Lower lobe of right lung (tissue), 2 donors: ENCODE measurements at regions not wholly inside any gene's neighbourhood (a gene's known extent, or its start where the extent isn't known, plus 50 kb on each side); places are given as distances from the start of the nearest gene placed in this dataset.

Experiments
- ATAC-seq, 2 donors: fragments of 200-7000 bp; cut with Tn5 transposase; one replicate each; pipeline ENCODE4 v1.9.1; 2020 to 2022; ENCODE audit warnings: mild to moderate bottlenecking in 2 of 2, moderate library complexity in 2 of 2
- DNase-seq: peaks from one replicate; pipeline ENCODE4 v3.0.0-alpha.2; 2020
- H3K27ac ChIP-seq: fragments of 200-600 bp; one replicate; pipeline ENCODE4 v1.8.0; 2022
- H3K27me3 ChIP-seq: fragments of 200-600 bp; one replicate; pipeline ENCODE4 v1.8.0; 2022; ENCODE audit warnings: low read depth
- H3K36me3 ChIP-seq: fragments of 200-600 bp; one replicate; pipeline ENCODE4 v1.8.0; 2022; ENCODE audit warnings: mild to moderate bottlenecking
- H3K4me1 ChIP-seq: fragments of 200-600 bp; one replicate; pipeline ENCODE4 v1.8.0; 2022
- H3K4me3 ChIP-seq: fragments of 200-600 bp; one replicate; pipeline ENCODE4 v1.8.0; 2022; ENCODE audit warnings: mild to moderate bottlenecking
- H3K9me3 ChIP-seq: fragments of 200-600 bp; one replicate; pipeline ENCODE4 v1.8.0; 2022
- intact Hi-C: fragments of 100-400 bp; cut with DNase I; formaldehyde crosslinking; loops from one replicate; pipeline ENCODE4 v1.11.0; 2022
- TF ChIP-seq, protein P1 (sequence below): fragments of 200-600 bp; IDR thresholded peaks from one replicate; pipeline ENCODE4 v1.8.0; 2022; ENCODE audit warnings: antibody characterized with exemption, mild to moderate bottlenecking
- donor health status: DM: no; HTN: yes; CAD: no; lungs with severe emphysema.

DNA sequence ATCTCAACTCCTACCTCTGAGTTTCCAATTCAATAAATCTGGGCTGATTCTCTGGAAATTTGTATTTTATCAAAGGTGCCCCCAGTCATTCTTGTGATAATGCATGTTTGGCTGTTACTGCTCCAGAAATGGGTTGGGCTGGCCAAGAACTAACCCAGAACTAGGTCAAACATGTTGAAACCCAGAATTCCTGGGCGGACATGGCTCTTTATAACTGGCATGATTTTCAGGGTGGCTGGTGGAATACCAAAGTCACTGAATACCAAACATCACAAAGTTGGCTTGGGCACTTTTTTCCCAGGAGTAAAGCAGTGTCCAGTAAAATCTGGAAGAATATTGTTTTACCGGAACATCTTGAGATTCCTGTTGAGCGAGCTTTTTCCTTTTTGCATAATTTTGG is 89.4 kb upstream of the S1PR1 start:
- ATAC-seq: no peak
- TF ChIP-seq, protein P1, sequence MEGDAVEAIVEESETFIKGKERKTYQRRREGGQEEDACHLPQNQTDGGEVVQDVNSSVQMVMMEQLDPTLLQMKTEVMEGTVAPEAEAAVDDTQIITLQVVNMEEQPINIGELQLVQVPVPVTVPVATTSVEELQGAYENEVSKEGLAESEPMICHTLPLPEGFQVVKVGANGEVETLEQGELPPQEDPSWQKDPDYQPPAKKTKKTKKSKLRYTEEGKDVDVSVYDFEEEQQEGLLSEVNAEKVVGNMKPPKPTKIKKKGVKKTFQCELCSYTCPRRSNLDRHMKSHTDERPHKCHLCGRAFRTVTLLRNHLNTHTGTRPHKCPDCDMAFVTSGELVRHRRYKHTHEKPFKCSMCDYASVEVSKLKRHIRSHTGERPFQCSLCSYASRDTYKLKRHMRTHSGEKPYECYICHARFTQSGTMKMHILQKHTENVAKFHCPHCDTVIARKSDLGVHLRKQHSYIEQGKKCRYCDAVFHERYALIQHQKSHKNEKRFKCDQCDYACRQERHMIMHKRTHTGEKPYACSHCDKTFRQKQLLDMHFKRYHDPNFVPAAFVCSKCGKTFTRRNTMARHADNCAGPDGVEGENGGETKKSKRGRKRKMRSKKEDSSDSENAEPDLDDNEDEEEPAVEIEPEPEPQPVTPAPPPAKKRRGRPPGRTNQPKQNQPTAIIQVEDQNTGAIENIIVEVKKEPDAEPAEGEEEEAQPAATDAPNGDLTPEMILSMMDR: no peak

DNA sequence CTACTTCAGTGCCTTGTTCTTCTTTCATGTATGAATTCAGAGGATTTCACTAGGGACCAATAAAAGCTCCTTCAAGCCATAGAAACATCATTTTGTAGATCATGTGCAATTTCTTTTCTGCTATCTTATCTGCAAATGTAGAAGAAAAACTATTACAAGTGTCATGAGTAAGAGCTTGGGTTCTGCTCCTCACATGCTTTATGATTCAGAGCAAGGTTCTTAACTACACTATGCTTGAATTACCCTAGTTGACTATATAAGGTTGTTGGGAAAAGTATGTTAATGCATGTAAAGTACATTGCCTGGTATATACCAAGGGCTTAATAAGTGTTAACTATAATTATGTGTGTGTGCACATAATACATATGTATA is 91.4 kb upstream of the S1PR1 start:
- Histone ChIP-seq H3K4me1 (no peaks in the 10 kb centered on the region), H3K27me3 (no peaks in the 10 kb centered on the region), H3K27ac (no peak overlapping the region), H3K4me3 (no peak overlapping the region), H3K9me3 (no peaks in the 10 kb centered on the region), H3K36me3 (no peaks in the 10 kb centered on the region)
- ATAC-seq: no peak
- no peak for DNase-seq
- TF ChIP-seq, protein P1: no peak
- intact Hi-C loops: no loop called here

More for the DNA sequence above, 89.4 kb upstream of the S1PR1 start:
- Histone ChIP-seq H3K27me3 (no peaks in the 10 kb centered on the region), H3K4me3 (no peak overlapping the region), H3K36me3 (no peaks in the 10 kb centered on the region), H3K9me3 (no peaks in the 10 kb centered on the region), H3K27ac (no peak overlapping the region), H3K4me1 (no peaks in the 10 kb centered on the region)
- DNase-seq: no peak
- intact Hi-C loops: no loop called here

DNA sequence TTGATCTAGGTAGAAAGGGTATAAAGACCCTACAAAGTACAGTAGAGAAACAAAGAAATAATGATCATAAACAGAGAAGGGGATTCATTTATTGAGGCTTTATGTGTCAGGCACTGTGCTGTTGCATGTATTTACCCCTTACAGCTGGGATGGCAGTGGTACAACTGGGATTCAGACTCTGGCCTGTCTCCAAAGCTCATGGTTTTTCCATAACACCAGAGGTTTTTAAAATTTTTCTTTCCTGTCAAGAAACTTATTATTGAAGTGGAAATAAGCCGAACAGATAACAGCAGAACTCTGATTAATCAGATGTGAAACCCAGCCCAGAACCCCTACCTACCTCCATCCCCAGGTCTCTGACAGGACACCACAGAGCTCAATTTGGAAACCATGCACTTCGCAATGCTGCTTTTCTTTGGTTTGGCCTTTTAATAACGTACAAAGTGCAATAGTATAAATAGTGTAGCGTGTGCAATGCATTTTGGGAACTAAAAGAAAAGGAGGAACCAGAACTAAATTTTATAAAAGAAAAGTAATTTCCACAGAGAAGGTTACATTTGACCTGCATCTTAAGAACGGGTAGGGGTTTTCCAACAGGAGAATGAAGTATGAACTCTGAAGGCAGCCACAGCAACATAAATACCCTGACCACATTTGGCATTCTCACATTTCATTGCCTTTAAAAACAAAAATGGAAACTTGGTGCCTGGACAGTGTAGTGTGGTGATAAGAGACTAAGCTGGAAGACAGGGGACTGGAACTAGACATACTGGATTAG is 92.0 kb upstream of the S1PR1 start:
- intact Hi-C loops: no loop called here
- no peak for DNase-seq
- Histone ChIP-seq H3K9me3 (no peaks in the 10 kb centered on the region), H3K27ac (no peak overlapping the region), H3K4me3 (no peak overlapping the region), H3K36me3 (no peaks in the 10 kb centered on the region), H3K4me1 (no peaks in the 10 kb centered on the region), H3K27me3 (no peaks in the 10 kb centered on the region)
- TF ChIP-seq, protein P1: no peak
- ATAC-seq: no peak

DNA sequence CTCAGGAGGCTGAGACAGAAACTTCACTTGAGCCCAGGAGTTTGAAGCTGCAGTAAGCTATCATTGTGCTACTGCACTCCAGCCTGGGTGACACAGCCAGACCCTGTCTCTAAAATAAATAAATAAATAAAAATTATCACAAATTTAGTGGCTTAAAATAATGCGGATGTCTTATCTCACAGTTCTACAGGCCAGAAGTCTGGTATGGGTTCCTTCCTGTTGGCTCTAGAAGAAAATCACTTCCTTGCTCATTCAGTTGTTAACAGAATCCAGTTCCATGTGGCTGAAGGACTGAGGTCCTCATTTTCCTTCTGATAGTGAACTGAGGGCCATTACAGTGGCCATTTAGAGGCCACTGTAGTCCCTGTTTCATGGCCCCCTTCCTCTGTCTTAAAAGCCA is 94.6 kb upstream of the S1PR1 start:
- Histone ChIP-seq H3K27ac (no peak overlapping the region), H3K4me1 (peaks cover 8% of the 10 kb centered on the region), H3K4me3 (no peak overlapping the region), H3K27me3 (no peaks in the 10 kb centered on the region), H3K36me3 (no peaks in the 10 kb centered on the region), H3K9me3 (no peaks in the 10 kb centered on the region)
- DNase-seq: no peak
- TF ChIP-seq, protein P1: no peak
- intact Hi-C loops: no loop called here
- ATAC-seq: no peak

DNA sequence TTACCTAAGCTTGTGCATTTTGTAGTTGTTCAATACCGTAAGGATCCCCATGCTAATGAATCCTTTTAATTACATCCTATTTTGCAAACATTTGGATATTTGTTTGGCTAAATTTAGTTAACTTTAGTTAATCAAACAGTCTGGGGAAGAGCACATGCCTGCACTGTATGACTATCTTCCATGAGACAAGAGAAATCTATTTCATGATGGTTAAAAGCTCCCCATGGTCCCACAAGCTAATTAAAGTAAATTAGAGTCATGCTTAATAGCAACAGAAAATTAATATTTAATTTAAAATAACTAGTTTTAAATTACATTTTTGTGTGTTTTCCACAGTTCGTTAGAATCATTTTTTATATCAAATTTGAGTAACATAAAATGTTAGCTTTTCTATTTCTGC is 95.4 kb upstream of the S1PR1 start:
- intact Hi-C loops: no loop called here
- Histone ChIP-seq H3K4me3 (no peak overlapping the region), H3K36me3 (no peaks in the 10 kb centered on the region), H3K9me3 (no peaks in the 10 kb centered on the region), H3K27me3 (no peaks in the 10 kb centered on the region), H3K4me1 (peaks cover 16% of the 10 kb centered on the region), H3K27ac (no peak overlapping the region)
- ATAC-seq (no peak), DNase-seq (no peak)
- TF ChIP-seq, protein P1: no peak
